GM12891 (cell line): ENCODE measurements at regions not wholly inside any gene's neighbourhood (a gene's known extent, or its start where the extent isn't known, plus 50 kb on each side); places are given as distances from the start of the nearest gene placed in this dataset.

Experiments used
- PAX5 ChIP-seq: IDR thresholded peaks from 2 replicates; pipeline ENCODE4 v1.6.1; 2011; ENCODE audit warnings: low read length, moderate library complexity, mild to moderate bottlenecking; ENCODE audit not compliant: insufficient read depth, severe bottlenecking
- POLR2A ChIP-seq: IDR thresholded peaks from 2 replicates; pipeline ENCODE4 v1.6.1; 2011; ENCODE audit warnings: low read depth, low read length, control low read depth
- POLR2AphosphoS5 ChIP-seq: IDR thresholded peaks from 2 replicates; pipeline ENCODE4 v1.6.1; 2011; ENCODE audit warnings: low read depth, low read length, control low read depth
- POU2F2 ChIP-seq: IDR thresholded peaks from 2 replicates; pipeline ENCODE4 v1.6.1; 2011; ENCODE audit warnings: low read depth, mild to moderate bottlenecking, control low read depth, low read length, moderate library complexity
- SPI1 ChIP-seq: IDR thresholded peaks from 2 replicates; pipeline ENCODE4 v1.6.1; 2011; ENCODE audit warnings: low read depth, low read length, control low read depth
- TAF1 ChIP-seq: IDR thresholded peaks from 2 replicates; pipeline ENCODE4 v1.6.1; 2011; ENCODE audit warnings: low read depth, low read length, control low read depth

GRCh38 chr1:189783456-189783855 is 694.2 kb downstream of the BRINP3 start:
- TF ChIP-seq POLR2AphosphoS5, result no peak
- no peak for TF ChIP-seq POLR2A
- TF ChIP-seq TAF1, result no peak
- no peak for TF ChIP-seq PAX5
- TF ChIP-seq SPI1, result no peak
- TF ChIP-seq POU2F2, result no peak
